GM21619 (cell line): ENCODE measurements at regions not wholly inside any gene's neighbourhood (a gene's known extent, or its start where the extent isn't known, plus 50 kb on each side); places are given as distances from the start of the nearest gene placed in this dataset.

ENCODE experiments used
- ATAC-seq: cut with Tn5 transposase; IDR thresholded peaks from one replicate; pipeline ENCODE4 v1.9.1; 2021; ENCODE audit not compliant: unreplicated experiment

GRCh38 chr9:90311811-90312210, 330.8 kb downstream of the DIRAS2 start:
- ATAC-seq: no peak

DNA sequence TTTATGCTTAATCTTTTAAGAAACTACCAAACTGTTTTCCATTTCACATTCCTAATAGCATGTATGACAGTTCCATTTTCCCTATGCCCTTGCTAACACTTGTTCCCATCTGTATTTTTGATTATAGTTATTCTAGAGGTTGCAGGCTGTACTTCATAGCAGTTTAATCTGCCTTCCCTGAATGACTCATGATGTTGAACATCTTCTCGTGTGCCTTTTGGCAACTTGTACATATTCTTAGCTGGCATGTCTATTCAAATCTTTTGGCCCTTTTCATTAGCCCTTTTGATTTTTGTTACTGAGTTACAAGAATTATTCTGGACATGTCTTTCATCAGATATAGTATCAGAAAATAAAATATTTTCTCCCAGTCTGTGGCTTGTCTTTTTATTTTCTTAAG, 320.3 kb downstream of the DIRAS2 start:
- no peak for ATAC-seq

- ATAC-seq: no peak
Observed at GRCh38 chr9:90325913-90326653, 316.5 kb downstream of the DIRAS2 start.

- ATAC-seq: no peak
Observed at GRCh38 chr9:90330231-90330630, 312.4 kb downstream of the DIRAS2 start.

GRCh38 chr9:90331826-90332575, 310.6 kb downstream of the DIRAS2 start:
- no peak for ATAC-seq

GRCh38 chr9:90333226-90333625, 309.4 kb downstream of the DIRAS2 start:
- ATAC-seq: no peak

GRCh38 chr9:90340421-90340820, 302.2 kb downstream of the DIRAS2 start:
- no peak for ATAC-seq

DNA sequence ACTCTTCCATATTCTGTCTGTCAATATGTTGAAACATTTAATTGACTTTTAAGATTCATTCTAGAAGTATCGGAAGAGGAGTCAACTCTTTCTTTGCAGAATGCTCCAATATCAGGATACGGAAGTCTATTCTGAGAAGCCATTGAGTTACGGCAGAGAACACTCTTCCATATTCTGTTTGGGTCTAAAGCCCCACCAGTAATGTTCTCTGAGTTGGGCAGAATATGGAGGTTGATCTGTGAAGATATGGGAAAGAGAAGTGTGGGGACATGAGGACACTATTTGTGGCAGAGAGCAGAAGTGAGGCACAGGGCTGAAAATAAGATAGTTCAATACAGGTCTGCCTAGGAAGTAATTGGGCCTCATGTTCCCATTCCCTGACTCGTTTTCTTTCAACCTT, 300.0 kb downstream of the DIRAS2 start:
- ATAC-seq: no peak

- ATAC-seq: no peak
Observed at GRCh38 chr9:90343366-90343765, 299.3 kb downstream of the DIRAS2 start.

- no peak for ATAC-seq
Observed at GRCh38 chr9:90343991-90344390, 298.6 kb downstream of the DIRAS2 start.

- no peak for ATAC-seq
Observed at GRCh38 chr9:90365666-90366065, 277.0 kb downstream of the DIRAS2 start.

- ATAC-seq: no peak
Observed at GRCh38 chr9:90368241-90368640, 274.4 kb downstream of the DIRAS2 start.

DNA sequence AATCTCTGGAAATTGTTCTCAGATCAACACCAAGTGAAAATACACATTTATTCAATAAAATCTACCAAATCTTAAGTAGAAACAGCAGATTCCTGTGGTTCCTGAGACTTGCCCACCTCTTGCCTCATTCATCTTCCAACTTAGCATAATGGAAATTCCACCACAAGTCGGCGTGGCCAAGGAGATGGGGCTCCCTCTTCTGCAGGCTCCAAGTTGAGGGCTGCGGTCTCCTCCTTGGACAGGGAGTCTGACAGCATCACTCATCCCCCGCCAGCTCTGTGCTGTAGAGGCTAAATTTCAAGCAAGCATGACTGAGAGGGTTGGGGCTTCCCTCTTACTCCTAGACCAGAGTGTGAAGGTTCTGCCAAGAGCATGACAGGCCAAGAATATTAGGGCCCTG, 273.7 kb downstream of the DIRAS2 start:
- ATAC-seq: no peak

- no peak for ATAC-seq
Observed at GRCh38 chr9:90379771-90380170, 262.9 kb downstream of the DIRAS2 start.

DNA sequence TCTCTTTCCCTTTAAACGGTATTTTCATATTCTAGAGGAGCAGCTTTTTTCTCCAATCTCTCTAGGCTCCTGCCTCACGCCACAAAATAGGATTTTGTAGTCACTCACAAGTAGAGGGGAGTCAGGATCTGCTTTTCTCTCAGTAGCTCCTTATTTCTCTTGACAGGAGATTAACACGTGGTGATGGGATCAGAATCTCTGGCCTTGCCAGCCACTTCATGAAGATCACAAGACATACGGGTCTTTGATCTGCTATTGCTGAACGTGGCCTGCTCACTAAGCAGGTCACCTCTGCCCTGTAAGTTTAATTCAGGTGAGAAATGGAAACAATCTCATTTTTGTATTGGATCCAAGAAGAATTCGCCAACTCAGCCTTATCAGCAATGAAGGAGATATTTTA, 257.5 kb downstream of the DIRAS2 start:
- ATAC-seq: no peak

- ATAC-seq: no peak
Observed at GRCh38 chr9:90393365-90394152, 249.1 kb downstream of the DIRAS2 start.

DNA sequence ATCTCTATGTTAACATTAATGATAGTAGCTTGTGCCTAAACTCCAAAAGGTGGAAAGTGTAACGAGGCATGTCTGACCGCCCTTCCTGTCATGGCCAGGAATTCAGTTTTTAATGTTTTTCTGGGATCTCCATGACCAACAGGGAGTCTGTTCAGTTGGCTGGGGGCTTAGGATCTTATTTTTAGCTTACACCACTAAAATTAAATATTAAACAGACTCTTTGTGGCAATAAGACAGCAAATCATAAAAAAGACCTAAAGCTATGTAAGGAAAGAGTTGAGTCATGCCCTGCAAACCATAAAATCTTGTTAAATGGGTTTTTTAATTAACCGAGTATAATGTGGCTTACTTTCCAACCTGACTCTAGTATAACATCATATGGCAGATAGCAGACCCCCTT, 247.8 kb downstream of the DIRAS2 start:
- ATAC-seq: no peak

- ATAC-seq: no peak
Observed at GRCh38 chr9:90400091-90400490, 242.5 kb downstream of the DIRAS2 start.

GRCh38 chr9:90408659-90409058, 234.0 kb downstream of the DIRAS2 start:
- no peak for ATAC-seq

- no peak for ATAC-seq
Observed at GRCh38 chr9:90419221-90419851, 223.3 kb downstream of the DIRAS2 start.

- no peak for ATAC-seq
Observed at GRCh38 chr9:90420211-90420610, 222.4 kb downstream of the DIRAS2 start.
